HCT116 (cell line): ENCODE measurements at regions not wholly inside any gene's neighbourhood (a gene's known extent, or its start where the extent isn't known, plus 50 kb on each side); places are given as distances from the start of the nearest gene placed in this dataset.

Experiments used
- ATAC-seq: fragments of 200-7000 bp; cut with Tn5 transposase; 2 replicates; pipeline ENCODE4 v1.9.1; 2020; ENCODE audit warnings: mild to moderate bottlenecking, moderate library complexity
- BruUV-seq: library from RNA; stranded (reverse); fragments of 400-500 nt; replicated peaks from 2 replicates; lab custom pipeline; 2021; lab: Mats Ljungman, UMichigan
- CTCF ChIA-PET: fragments of 300-600 bp; sonication (Branson Sonifier 250); formaldehyde crosslinking; loops from one replicate; lab custom pipeline; 2021; ENCODE audit warnings: antibody characterized with exemption; lab: Charles Lee
- POLR2A ChIA-PET: fragments of 300-600, 350-600 bp; sonication (Branson Sonifier 250); formaldehyde crosslinking; loops from one replicate; lab custom pipeline; 2021; ENCODE audit warnings: antibody characterized with exemption; lab: Charles Lee
- RAD21 ChIA-PET, 2 experiments: fragments of 300-600 bp; sonication (Branson Sonifier 250); formaldehyde crosslinking; loops; one replicate each; lab custom pipeline; 2023; ENCODE audit warnings: low total read pairs in 2 of 2; ENCODE audit not compliant: uncharacterized antibody in 2 of 2, unreplicated experiment in 2 of 2, low non-redundant PET in 1 of 2; lab: Charles Lee
- DNase-seq: peaks from one replicate; pipeline ENCODE4 v3.0.0-alpha.2; 2010; ENCODE audit warnings: low read depth, low spot score
- H2AFZ ChIP-seq: fragments of 200-600 bp; shearing (Covaris generic), sonication (generic); 2 replicates; pipeline ENCODE4 v1.6.1; 2017; ENCODE audit warnings: low read depth, mixed run types, mixed read lengths, antibody characterized with exemption, low read length; ENCODE audit not compliant: poor library complexity, severe bottlenecking
- H3K27ac ChIP-seq: 2 replicates; pipeline ENCODE4 v1.5.1; 2012; ENCODE audit warnings: low read depth, low read length
- H3K27me3 ChIP-seq: fragments of 200-600 bp; sonication (generic); 2 replicates; pipeline ENCODE4 v1.6.1; 2016; ENCODE audit warnings: mixed run types, low read length, mixed read lengths; ENCODE audit not compliant: insufficient read depth
- H3K36me3 ChIP-seq, 2 experiments: fragments of 200-500 bp in 1 of 2; fragments of 200-600 bp in 1 of 2; sonication (Bioruptor generic) in 1 of 2; sonication (generic) in 1 of 2; 2 replicates each; pipeline versions ENCODE4 v1.5.1 to v1.6.1; 2014 to 2016; ENCODE audit warnings: low read length in 2 of 2, inconsistent platforms in 1 of 2, mixed read lengths in 1 of 2, mixed run types in 1 of 2; ENCODE audit not compliant: insufficient read depth in 2 of 2, control insufficient read depth in 1 of 2
- H3K4me1 ChIP-seq, 2 experiments: fragments of 200-600 bp in 1 of 2; sonication (generic) in 1 of 2; 2 replicates each; pipeline versions ENCODE4 v1.5.1 to v1.6.1; 2012 to 2017; ENCODE audit warnings: low read length in 2 of 2, inconsistent platforms in 1 of 2, mild to moderate bottlenecking in 1 of 2, mixed read lengths in 1 of 2, mixed run types in 1 of 2, moderate library complexity in 1 of 2; ENCODE audit not compliant: insufficient read depth in 2 of 2, control insufficient read depth in 1 of 2
- H3K4me2 ChIP-seq: fragments of 200-600 bp; sonication (generic); 2 replicates; pipeline ENCODE4 v1.6.1; 2017; ENCODE audit warnings: mixed run types, low read length, mixed read lengths
- H3K4me3 ChIP-seq, 2 experiments: fragments of 200-600 bp in 1 of 2; sonication (generic) in 1 of 2; replicated peaks in 1 of 2; 2 replicates each; pipeline ENCODE4 v1.5.1; 2011 to 2016; ENCODE audit warnings: low read length in 2 of 2, control low read depth in 1 of 2, low read depth in 1 of 2, mild to moderate bottlenecking in 1 of 2, mixed read lengths in 1 of 2, mixed run types in 1 of 2
- H3K79me2 ChIP-seq: fragments of 200-600 bp; sonication (generic); 2 replicates; pipeline ENCODE4 v1.6.1; 2017; ENCODE audit warnings: mild to moderate bottlenecking, mixed run types, low read length, moderate library complexity, mixed read lengths; ENCODE audit not compliant: insufficient read depth
- H3K9ac ChIP-seq: fragments of 200-600 bp; sonication (generic); 2 replicates; pipeline ENCODE4 v1.6.1; 2016; ENCODE audit warnings: low read length, mixed read lengths
- H3K9me2 ChIP-seq: fragments of 200-600 bp; sonication (generic), shearing (Covaris generic); 2 replicates; pipeline ENCODE4 v1.6.1; 2017; ENCODE audit warnings: mixed run types, mild to moderate bottlenecking, moderate library complexity; ENCODE audit not compliant: insufficient read depth
- H3K9me3 ChIP-seq, 2 experiments: fragments of 200-500 bp in 1 of 2; fragments of 200-600 bp in 1 of 2; sonication (Bioruptor generic) in 1 of 2; sonication (generic) in 1 of 2; 2 replicates each; pipeline ENCODE4 v1.6.1; 2014 to 2017; ENCODE audit warnings: low read length in 2 of 2, mixed read lengths in 2 of 2, inconsistent platforms in 1 of 2, low read depth in 1 of 2, mild to moderate bottlenecking in 1 of 2, mixed run types in 1 of 2, moderate library complexity in 1 of 2; ENCODE audit not compliant: control insufficient read depth in 1 of 2, insufficient read depth in 1 of 2
- H4K20me1 ChIP-seq: fragments of 200-600 bp; sonication (generic), shearing (Covaris generic); 2 replicates; pipeline ENCODE4 v1.6.1; 2017; ENCODE audit warnings: mixed run types, mild to moderate bottlenecking, moderate library complexity; ENCODE audit not compliant: insufficient read depth
- CBX3 ChIP-seq: IDR thresholded peaks from 2 replicates; pipeline ENCODE4 v1.6.1; 2012; ENCODE audit warnings: low read depth
- CEBPB ChIP-seq: IDR thresholded peaks from 2 replicates; pipeline ENCODE4 v1.6.1; 2012; ENCODE audit warnings: low read depth
- EGR1 ChIP-seq: IDR thresholded peaks from 2 replicates; pipeline ENCODE4 v1.6.1; 2012; ENCODE audit warnings: low read depth
- EZH2 ChIP-seq: fragments of 200-600 bp; sonication (generic); IDR thresholded peaks from 2 replicates; pipeline ENCODE4 v1.6.1; 2017; ENCODE audit warnings: antibody characterized with exemption, mixed run types
- EZH2phosphoT487 ChIP-seq: fragments of 200-600 bp; IDR thresholded peaks from 2 replicates; pipeline ENCODE4 v1.6.1; 2018; ENCODE audit warnings: antibody characterized with exemption, borderline replicate concordance
- FOSL1 ChIP-seq: IDR thresholded peaks from 2 replicates; pipeline ENCODE4 v1.6.1; 2012; ENCODE audit warnings: low read depth
- JUND ChIP-seq: IDR thresholded peaks from 2 replicates; pipeline ENCODE4 v1.6.1; 2012
- POLR2AphosphoS5 ChIP-seq: IDR thresholded peaks from 2 replicates; pipeline ENCODE4 v1.6.1; 2011; ENCODE audit warnings: mild to moderate bottlenecking, low read depth, low read length, moderate library complexity
- RAD21 ChIP-seq: IDR thresholded peaks from 2 replicates; pipeline ENCODE4 v1.6.1; 2012; ENCODE audit warnings: low read depth, mild to moderate bottlenecking
- SP1 ChIP-seq: IDR thresholded peaks from 2 replicates; pipeline ENCODE4 v1.6.1; 2012; ENCODE audit warnings: low read depth
- SRF ChIP-seq: IDR thresholded peaks from 2 replicates; pipeline ENCODE4 v1.6.1; 2012; ENCODE audit warnings: low read depth
- ZFX ChIP-seq: fragments of 450-650 bp; IDR thresholded peaks from 2 replicates; pipeline ENCODE4 v1.6.1; 2017
- intact Hi-C: fragments of 100-400 bp; cut with micrococcal nuclease; formaldehyde crosslinking; loops from 2 replicates; pipeline ENCODE4 v1.10.0; 2022
- TF ChIP-seq, protein P1 (sequence below): IDR thresholded peaks from 2 replicates; pipeline ENCODE4 v1.6.1; 2011; ENCODE audit warnings: mild to moderate bottlenecking, low read length, moderate library complexity; ENCODE audit not compliant: insufficient replicate concordance; ENCODE audit errors: extremely low read depth
- TF ChIP-seq, protein P2 (sequence below), 3 experiments: fragments of 200-600 bp in 1 of 3; sonication (generic) in 1 of 3; IDR thresholded peaks in 2 of 3; conservative IDR thresholded peaks in 1 of 3; 2 replicates each; pipeline ENCODE4 v1.5.1; 2012 to 2017; ENCODE audit warnings: low read depth in 2 of 3, low read length in 2 of 3, antibody characterized with exemption in 1 of 3, borderline replicate concordance in 1 of 3, control low read depth in 1 of 3, mild to moderate bottlenecking in 1 of 3, mixed read lengths in 1 of 3, mixed run types in 1 of 3, moderate library complexity in 1 of 3; ENCODE audit not compliant: insufficient read depth in 1 of 3
- TF ChIP-seq, protein P3 (sequence below): IDR thresholded peaks from 2 replicates; pipeline ENCODE4 v1.6.1; 2012; ENCODE audit warnings: low read depth
- TF ChIP-seq, protein P4 (sequence below): IDR thresholded peaks from 2 replicates; pipeline ENCODE4 v1.6.1; 2012

DNA sequence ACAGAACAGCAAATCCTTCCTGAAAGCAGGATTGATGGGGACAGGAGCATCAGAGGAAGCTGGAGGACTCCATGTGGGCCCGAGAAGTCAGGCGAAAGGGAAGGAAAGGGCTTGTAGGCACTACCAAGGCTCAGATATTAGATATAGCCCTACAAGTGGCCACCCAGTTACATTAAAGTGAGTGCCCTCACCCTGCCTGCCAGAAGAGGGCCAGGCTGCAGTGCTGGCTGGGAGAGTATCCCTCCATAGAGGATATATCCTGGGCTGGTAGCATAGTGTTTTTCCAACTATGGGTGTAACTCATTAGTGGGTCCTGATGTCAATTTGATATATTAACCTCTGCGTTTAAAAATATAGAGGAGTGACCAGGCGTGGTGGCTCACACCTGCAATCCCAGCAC lies 285.2 kb downstream of the MYCN start:
- RAD21 ChIA-PET: no interaction called here
- ATAC-seq: no peak

More for the DNA sequence above, 285.2 kb downstream of the MYCN start:
- Histone ChIP-seq H3K79me2 (no peaks in the 10 kb centered on the region), H3K9me2 (no peaks in the 10 kb centered on the region), H3K36me3 (no peaks in the 10 kb centered on the region), H3K4me1 (no peaks in the 10 kb centered on the region), H3K4me2 (no peak overlapping the region), H4K20me1 (no peaks in the 10 kb centered on the region), H2AFZ (no peak overlapping the region), H3K9me3 (no peaks in the 10 kb centered on the region), H3K9ac (no peak overlapping the region), H3K27ac (no peak overlapping the region), H3K4me3 (no peak overlapping the region)
- ChIA-PET CTCF (no interaction called here), POLR2A (no interaction called here)
- no peak for DNase-seq
- intact Hi-C loops: no loop called here
- BruUV-seq: no TSS peak
- TF ChIP-seq, protein P1, sequence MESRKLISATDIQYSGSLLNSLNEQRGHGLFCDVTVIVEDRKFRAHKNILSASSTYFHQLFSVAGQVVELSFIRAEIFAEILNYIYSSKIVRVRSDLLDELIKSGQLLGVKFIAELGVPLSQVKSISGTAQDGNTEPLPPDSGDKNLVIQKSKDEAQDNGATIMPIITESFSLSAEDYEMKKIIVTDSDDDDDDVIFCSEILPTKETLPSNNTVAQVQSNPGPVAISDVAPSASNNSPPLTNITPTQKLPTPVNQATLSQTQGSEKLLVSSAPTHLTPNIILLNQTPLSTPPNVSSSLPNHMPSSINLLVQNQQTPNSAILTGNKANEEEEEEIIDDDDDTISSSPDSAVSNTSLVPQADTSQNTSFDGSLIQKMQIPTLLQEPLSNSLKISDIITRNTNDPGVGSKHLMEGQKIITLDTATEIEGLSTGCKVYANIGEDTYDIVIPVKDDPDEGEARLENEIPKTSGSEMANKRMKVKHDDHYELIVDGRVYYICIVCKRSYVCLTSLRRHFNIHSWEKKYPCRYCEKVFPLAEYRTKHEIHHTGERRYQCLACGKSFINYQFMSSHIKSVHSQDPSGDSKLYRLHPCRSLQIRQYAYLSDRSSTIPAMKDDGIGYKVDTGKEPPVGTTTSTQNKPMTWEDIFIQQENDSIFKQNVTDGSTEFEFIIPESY: no peak
- no peak for TF ChIP-seq CEBPB
- no peak for TF ChIP-seq EZH2
- TF ChIP-seq, protein P2, sequence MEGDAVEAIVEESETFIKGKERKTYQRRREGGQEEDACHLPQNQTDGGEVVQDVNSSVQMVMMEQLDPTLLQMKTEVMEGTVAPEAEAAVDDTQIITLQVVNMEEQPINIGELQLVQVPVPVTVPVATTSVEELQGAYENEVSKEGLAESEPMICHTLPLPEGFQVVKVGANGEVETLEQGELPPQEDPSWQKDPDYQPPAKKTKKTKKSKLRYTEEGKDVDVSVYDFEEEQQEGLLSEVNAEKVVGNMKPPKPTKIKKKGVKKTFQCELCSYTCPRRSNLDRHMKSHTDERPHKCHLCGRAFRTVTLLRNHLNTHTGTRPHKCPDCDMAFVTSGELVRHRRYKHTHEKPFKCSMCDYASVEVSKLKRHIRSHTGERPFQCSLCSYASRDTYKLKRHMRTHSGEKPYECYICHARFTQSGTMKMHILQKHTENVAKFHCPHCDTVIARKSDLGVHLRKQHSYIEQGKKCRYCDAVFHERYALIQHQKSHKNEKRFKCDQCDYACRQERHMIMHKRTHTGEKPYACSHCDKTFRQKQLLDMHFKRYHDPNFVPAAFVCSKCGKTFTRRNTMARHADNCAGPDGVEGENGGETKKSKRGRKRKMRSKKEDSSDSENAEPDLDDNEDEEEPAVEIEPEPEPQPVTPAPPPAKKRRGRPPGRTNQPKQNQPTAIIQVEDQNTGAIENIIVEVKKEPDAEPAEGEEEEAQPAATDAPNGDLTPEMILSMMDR (IDR thresholded peaks at IDR 0.05 in 2 of 3, conservative IDR thresholded peaks at IDR 0.05 in 1 of 3; ENCODE audit: borderline replicate concordance in 1 of 3, insufficient read depth in 1 of 3, low read depth in 2 of 3, low read length in 2 of 3): no peak
- TF ChIP-seq EGR1: no peak
- no peak for TF ChIP-seq ZFX
- TF ChIP-seq RAD21: no peak
- no peak for TF ChIP-seq SP1
- TF ChIP-seq EZH2phosphoT487: no peak
- TF ChIP-seq JUND: no peak
- no peak for TF ChIP-seq CBX3
- no peak for TF ChIP-seq SRF
- TF ChIP-seq, protein P3, sequence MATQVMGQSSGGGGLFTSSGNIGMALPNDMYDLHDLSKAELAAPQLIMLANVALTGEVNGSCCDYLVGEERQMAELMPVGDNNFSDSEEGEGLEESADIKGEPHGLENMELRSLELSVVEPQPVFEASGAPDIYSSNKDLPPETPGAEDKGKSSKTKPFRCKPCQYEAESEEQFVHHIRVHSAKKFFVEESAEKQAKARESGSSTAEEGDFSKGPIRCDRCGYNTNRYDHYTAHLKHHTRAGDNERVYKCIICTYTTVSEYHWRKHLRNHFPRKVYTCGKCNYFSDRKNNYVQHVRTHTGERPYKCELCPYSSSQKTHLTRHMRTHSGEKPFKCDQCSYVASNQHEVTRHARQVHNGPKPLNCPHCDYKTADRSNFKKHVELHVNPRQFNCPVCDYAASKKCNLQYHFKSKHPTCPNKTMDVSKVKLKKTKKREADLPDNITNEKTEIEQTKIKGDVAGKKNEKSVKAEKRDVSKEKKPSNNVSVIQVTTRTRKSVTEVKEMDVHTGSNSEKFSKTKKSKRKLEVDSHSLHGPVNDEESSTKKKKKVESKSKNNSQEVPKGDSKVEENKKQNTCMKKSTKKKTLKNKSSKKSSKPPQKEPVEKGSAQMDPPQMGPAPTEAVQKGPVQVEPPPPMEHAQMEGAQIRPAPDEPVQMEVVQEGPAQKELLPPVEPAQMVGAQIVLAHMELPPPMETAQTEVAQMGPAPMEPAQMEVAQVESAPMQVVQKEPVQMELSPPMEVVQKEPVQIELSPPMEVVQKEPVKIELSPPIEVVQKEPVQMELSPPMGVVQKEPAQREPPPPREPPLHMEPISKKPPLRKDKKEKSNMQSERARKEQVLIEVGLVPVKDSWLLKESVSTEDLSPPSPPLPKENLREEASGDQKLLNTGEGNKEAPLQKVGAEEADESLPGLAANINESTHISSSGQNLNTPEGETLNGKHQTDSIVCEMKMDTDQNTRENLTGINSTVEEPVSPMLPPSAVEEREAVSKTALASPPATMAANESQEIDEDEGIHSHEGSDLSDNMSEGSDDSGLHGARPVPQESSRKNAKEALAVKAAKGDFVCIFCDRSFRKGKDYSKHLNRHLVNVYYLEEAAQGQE: no peak
- TF ChIP-seq POLR2AphosphoS5: no peak
- TF ChIP-seq FOSL1: no peak
- TF ChIP-seq, protein P4, sequence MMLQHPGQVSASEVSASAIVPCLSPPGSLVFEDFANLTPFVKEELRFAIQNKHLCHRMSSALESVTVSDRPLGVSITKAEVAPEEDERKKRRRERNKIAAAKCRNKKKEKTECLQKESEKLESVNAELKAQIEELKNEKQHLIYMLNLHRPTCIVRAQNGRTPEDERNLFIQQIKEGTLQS: no peak
- TF ChIP-seq, all 23 proteins: peak for 0
- peaks cover 4% of the 10 kb centered on the region; the same call in 1 of the 2 replicates for H3K27me3 ChIP-seq
